HG02623 (cell line): ENCODE measurements at regions not wholly inside any gene's neighbourhood (a gene's known extent, or its start where the extent isn't known, plus 50 kb on each side); places are given as distances from the start of the nearest gene placed in this dataset.

Experiments
- ATAC-seq: cut with Tn5 transposase; IDR thresholded peaks from one replicate; pipeline ENCODE4 v1.9.1; 2021; ENCODE audit warnings: moderate library complexity; ENCODE audit not compliant: unreplicated experiment

DNA sequence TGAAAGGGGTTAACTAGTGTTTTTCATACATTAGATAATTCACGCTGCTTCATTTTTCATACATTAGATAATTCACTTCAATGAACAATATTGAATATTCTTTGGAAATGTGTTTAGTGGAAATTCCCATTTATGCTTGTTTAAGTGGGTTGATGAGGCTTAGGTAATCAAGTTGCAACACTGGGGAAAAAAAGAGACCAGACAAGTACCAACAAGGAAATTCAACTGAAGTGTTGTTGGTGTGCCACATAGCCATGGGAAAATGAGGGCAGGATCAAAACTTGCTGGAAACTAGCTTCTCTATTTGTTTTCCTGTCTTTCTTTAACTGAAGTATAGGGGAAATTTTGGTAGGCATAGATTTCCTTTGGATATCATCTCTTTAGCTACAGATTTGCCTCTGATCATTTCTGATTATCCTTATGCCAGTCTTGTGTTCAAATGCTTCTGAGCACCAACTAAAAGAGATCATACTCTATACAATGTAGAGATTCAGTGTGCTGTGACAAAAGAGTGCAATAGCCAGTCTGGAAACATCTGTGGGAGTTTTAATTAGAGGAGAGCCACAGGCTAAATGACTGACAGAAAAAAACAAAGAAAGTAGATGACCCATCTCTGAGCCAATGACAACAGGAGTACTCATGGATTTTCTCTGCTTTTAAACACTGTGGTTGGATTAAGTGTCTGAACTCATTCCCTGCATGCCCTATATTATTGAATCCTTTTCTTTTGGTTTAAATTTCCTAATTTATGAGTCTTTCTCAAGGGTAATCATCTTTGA, 67.6 kb upstream of the CTSC start:
- no peak for ATAC-seq

DNA sequence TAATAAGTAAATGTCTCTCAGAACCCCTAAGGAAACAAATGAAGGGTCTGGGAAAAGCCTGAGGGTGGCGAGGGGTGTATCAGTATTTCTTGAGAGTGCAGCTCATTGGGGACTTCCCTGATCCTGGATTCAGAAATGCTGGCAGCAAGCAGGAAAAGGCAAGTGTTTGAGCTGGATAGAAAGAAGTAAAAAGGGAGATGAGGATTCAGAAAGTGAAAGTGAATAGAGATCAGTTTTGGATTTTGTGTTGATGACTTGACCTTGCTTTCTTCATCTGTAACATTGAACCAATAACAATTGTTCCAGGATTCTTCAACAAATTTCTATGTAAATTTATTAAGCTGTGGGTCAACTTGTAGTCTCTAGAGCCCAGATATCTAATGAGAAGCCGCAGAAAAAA, 66.9 kb upstream of the CTSC start:
- no peak for ATAC-seq

DNA sequence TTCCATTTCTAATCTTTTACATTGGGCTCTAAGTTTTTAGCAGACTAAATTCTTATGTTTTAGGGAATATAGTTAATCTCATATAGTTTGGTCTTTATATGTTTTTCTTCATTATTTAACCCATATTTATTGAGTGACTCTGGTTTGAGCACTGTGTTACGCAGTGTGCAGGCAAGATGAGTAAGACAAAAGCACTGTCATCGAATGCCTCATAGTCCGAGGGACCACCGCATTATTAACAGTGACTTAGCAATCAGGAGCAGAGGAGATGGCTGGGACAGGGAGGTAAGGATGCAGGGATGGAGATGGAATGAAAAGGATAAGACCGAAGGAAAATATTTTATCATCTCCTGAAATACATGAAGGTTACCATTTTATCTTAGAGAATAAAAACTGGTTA, 65.2 kb upstream of the CTSC start:
- ATAC-seq = no peak

DNA sequence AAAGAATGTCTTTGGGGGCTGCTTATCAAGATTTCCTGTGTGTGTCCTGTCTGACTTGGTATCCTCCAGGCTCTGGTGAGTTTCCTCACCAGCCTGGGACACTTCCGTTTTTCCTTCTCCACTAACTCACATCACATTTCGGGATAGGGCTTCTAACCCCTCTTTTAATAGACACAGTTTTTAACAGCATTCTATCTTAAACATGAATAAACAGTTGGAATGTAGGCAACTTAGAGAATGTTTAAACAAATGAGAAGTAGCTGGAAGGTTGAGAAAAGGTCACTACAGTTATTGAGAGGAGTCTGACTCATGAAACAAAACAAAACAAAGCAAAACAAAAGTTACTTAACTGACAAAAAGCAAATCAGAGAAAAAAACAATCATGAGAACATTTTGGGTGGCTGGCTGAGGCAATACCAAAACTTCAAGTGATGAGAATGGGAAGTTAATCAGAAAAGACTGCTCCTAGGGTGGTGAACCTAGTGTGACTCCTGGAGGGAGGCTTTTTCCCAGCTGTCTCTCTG, 64.7 kb upstream of the CTSC start:
- ATAC-seq = no peak

DNA sequence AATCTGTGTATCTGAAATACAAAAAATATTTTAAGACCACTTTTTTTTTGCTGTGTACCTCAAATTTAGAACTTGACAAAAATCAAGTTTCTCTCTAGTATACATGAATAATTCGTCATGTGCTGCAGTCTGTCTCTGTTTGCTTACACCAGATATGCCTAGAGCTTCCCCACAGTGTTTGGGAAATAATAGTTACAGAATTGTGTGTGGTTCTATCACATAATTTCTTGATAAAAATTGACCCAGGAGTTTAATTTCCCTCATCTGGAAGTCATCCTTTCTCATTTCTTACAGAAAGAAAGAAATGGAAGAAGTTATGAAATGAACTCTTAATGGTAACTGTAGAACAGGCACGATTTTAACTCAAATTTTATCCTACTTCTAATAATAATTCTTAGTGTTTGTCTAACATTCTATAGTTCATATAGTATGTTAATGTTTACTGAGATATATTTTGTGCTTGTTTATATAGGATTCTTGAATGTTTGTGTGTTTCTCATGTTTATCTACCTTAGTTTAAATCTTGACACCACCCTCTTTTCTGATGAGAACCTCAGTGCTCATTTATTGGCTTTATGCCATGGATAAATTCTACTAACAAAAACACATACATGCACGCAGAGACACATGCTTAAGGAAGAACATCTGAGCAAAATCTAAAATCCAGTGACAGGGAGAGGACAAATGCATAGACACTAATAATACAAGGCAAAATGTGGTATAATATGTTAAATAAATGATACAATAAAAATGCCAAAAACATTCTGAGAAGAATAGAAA, 61.4 kb upstream of the CTSC start:
- ATAC-seq = no peak

DNA sequence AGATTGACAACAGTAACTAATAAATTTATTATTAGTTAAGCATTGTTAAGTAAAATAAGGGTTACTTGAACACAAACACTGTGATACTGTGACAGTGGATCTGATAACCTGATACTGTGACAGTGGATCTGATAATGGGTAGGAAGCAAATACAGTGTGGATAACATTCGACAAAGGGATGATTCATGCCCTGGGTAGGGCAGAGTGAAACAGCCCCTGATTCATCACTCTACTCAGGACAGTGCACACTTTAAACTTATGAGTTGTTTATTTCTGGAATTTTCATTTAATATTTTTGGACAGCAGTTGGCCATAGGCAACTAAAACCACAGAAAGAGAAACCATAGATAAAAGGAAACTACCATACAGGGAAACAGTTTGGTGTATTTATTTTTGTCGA, 60.8 kb upstream of the CTSC start:
- no peak for ATAC-seq

DNA sequence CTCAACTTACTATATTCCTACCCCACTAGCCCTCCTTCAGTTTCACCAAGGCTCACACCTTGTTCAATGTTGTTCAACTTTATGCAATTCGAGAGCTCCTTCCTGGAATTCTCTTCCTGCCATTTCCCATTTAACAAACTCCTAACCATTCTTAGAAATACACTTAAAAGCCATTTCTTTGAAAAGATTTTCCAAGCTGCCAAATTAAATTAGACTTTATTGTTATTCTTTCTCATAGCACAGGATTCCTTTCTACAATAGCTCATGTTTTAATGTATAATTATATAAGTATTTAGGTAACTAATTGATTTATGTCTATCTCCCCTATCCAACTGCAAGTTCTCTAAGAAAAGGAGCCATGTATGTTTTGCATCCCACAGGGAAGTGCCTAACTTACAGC, 52.7 kb upstream of the CTSC start:
- no peak for ATAC-seq

DNA sequence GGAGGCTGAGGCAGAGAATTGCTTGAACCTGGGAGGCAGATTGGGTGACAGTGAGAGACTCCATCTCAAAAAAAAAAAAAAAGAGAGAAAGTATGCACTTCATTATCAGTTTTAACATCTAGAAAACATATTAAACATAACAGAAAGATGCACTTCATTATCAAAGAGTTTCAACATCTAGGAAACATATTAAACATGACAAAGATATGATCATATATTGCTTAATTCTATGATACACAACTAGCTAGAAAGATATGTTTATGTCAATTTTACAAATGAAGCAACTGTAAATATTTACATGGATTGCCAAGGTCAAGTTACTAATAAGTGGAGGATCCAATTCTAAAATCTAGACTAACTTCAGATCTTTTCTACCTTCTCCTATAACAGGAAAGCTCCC, 50.4 kb upstream of the CTSC start:
- no peak for ATAC-seq
